ENCODE measurements at regions not wholly inside any gene's neighbourhood (a gene's known extent, or its start where the extent isn't known, plus 50 kb on each side); places are given as distances from the start of the nearest gene placed in this dataset.
"Not testable (repeated sequence)": the region's sequence is repeated elsewhere in the genome, so short reads cannot be mapped to it uniquely, and the experiment has no call there.

DNA sequence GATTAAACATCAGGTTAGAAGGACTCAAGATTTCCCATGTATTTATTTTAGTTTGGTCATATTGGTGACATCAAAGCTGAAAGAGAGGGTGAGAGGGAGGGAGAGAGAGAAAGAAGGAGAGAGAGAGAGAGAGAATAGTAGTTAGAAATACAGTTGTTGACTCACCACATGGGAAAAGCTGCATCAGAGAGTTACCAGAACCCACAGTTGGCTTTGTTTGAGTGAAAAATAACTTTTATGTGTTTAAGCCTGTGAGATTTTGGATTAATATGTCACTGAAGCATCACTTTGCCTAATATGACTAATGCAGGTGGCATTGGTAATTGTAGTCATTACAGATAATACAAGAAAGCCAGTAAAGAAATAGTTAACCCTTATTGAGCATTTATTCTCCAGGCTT lies 303.9 kb downstream of the REEP3 start:
- no peaks in the 10 kb centered on the region for H3K9me2 ChIP-seq (ENCODE audit: low read depth, low read length)
- H3K4me2 ChIP-seq (ENCODE audit: low read length) = no peak overlapping the region
- no peak overlapping the region for H3K4me3 ChIP-seq (ENCODE audit: low read depth, low read length, poor library complexity, severe bottlenecking)
- no peaks in the 10 kb centered on the region for H3K79me2 ChIP-seq (ENCODE audit: insufficient read depth, low read length)
- TF ChIP-seq EZH2 (IDR thresholded peaks at IDR 0.05; ENCODE audit: borderline replicate concordance, low read length) = no peak
- TF ChIP-seq CTCF (IDR thresholded peaks at IDR 0.05; ENCODE audit: low read length) = no peak
- H3K27me3 ChIP-seq (ENCODE audit: insufficient read depth, low read length) = no peaks in the 10 kb centered on the region
- no peaks in the 10 kb centered on the region for H4K20me1 ChIP-seq (ENCODE audit: insufficient read depth, low read length)
- H3F3A ChIP-seq (ENCODE audit: insufficient read depth, low read length) = no peaks in the 10 kb centered on the region
- no peaks in the 10 kb centered on the region for H3K4me1 ChIP-seq (ENCODE audit: insufficient read depth, low read length, severe bottlenecking)
- no peak overlapping the region for H3K27ac ChIP-seq (ENCODE audit: low read depth, low read length, poor library complexity, severe bottlenecking)
- H3K9ac ChIP-seq (ENCODE audit: low read length) = no peak overlapping the region
- no peaks in the 10 kb centered on the region for H3K36me3 ChIP-seq (ENCODE audit: insufficient read depth, low read length)
- no peaks in the 10 kb centered on the region for H3K9me3 ChIP-seq (ENCODE audit: low read length)
- H2AFZ ChIP-seq (ENCODE audit: low read length) = no peak overlapping the region

- Histone ChIP-seq H3K9ac (ENCODE audit: low read length) (no peak overlapping the region), H3K27me3 (ENCODE audit: insufficient read depth, low read length) (no peaks in the 10 kb centered on the region), H3K27ac (ENCODE audit: low read depth, low read length, poor library complexity, severe bottlenecking) (no peak overlapping the region), H3K9me3 (ENCODE audit: low read length) (no peaks in the 10 kb centered on the region), H3F3A (ENCODE audit: insufficient read depth, low read length) (no peaks in the 10 kb centered on the region), H3K4me1 (ENCODE audit: insufficient read depth, low read length, severe bottlenecking) (no peaks in the 10 kb centered on the region), H3K4me3 (ENCODE audit: low read depth, low read length, poor library complexity, severe bottlenecking) (no peak overlapping the region), H2AFZ (ENCODE audit: low read length) (no peak overlapping the region), H3K79me2 (ENCODE audit: insufficient read depth, low read length) (no peaks in the 10 kb centered on the region), H3K4me2 (ENCODE audit: low read length) (no peak overlapping the region), H4K20me1 (ENCODE audit: insufficient read depth, low read length) (no peaks in the 10 kb centered on the region), H3K9me2 (ENCODE audit: low read depth, low read length) (no peaks in the 10 kb centered on the region), H3K36me3 (ENCODE audit: insufficient read depth, low read length) (no peaks in the 10 kb centered on the region)
- no peak for TF ChIP-seq EZH2 (IDR thresholded peaks at IDR 0.05; ENCODE audit: borderline replicate concordance, low read length)
Observed at GRCh38 chr10:63825766-63826165, 304.6 kb downstream of the REEP3 start.

DNA sequence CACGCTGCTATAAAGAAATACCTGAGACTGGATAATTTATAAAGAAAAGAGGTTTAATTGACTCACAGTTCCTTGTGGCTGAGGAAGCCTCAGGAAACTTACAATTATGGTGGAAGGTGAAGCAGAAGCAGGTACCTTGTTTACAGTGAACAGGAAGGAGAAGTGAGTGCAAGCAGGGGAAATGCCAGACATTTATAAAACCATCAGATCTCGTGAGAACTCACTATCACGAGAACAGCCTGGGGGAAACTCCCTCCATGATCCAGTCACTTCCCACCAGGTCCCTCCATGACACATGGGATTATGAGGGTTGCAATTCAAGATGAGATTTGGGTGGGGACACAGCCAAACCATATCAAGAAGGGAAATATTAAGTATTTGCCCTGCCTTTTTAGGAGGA lies 305.8 kb downstream of the REEP3 start:
- not testable (repeated sequence) for H3K27ac ChIP-seq (ENCODE audit: low read depth, low read length, poor library complexity, severe bottlenecking); H3F3A ChIP-seq (ENCODE audit: insufficient read depth, low read length); H3K36me3 ChIP-seq (ENCODE audit: insufficient read depth, low read length); H3K27me3 ChIP-seq (ENCODE audit: insufficient read depth, low read length); H4K20me1 ChIP-seq (ENCODE audit: insufficient read depth, low read length); H3K79me2 ChIP-seq (ENCODE audit: insufficient read depth, low read length); H3K4me1 ChIP-seq (ENCODE audit: insufficient read depth, low read length, severe bottlenecking); H3K9me2 ChIP-seq (ENCODE audit: low read depth, low read length); H3K9me3 ChIP-seq (ENCODE audit: low read length); H2AFZ ChIP-seq (ENCODE audit: low read length); H3K9ac ChIP-seq (ENCODE audit: low read length); H3K4me3 ChIP-seq (ENCODE audit: low read depth, low read length, poor library complexity, severe bottlenecking); H3K4me2 ChIP-seq (ENCODE audit: low read length)

DNA sequence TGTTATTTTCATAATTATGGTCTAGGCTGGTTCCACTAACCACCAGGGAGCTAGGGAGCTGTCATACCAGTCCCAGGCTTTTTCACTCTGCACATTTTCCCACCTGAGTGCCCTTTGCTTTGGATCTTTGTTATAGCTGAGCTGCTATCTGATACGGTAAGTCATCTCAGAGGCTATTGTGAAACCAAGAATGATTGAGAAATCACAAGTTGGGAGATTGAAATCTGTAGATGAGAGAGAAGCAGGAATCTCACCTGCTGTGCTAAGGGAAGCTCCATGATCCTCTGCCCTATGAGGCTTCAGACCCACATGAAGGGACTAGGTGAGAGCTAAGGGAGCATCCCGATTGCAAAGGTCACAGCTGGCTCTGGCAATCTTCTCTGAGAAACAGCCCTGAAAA lies 307.8 kb downstream of the REEP3 start:
- Histone ChIP-seq H3K27me3 (ENCODE audit: insufficient read depth, low read length) (no peaks in the 10 kb centered on the region), H2AFZ (ENCODE audit: low read length) (no peak overlapping the region), H4K20me1 (ENCODE audit: insufficient read depth, low read length) (no peaks in the 10 kb centered on the region), H3K27ac (ENCODE audit: low read depth, low read length, poor library complexity, severe bottlenecking) (no peak overlapping the region), H3K9me3 (ENCODE audit: low read length) (no peaks in the 10 kb centered on the region), H3K4me3 (ENCODE audit: low read depth, low read length, poor library complexity, severe bottlenecking) (no peak overlapping the region), H3K79me2 (ENCODE audit: insufficient read depth, low read length) (no peaks in the 10 kb centered on the region), H3K36me3 (ENCODE audit: insufficient read depth, low read length) (no peaks in the 10 kb centered on the region), H3K4me2 (ENCODE audit: low read length) (no peak overlapping the region), H3K4me1 (ENCODE audit: insufficient read depth, low read length, severe bottlenecking) (no peaks in the 10 kb centered on the region), H3K9ac (ENCODE audit: low read length) (no peak overlapping the region), H3K9me2 (ENCODE audit: low read depth, low read length) (no peaks in the 10 kb centered on the region), H3F3A (ENCODE audit: insufficient read depth, low read length) (no peaks in the 10 kb centered on the region)
- no peak for TF ChIP-seq EZH2 (IDR thresholded peaks at IDR 0.05; ENCODE audit: borderline replicate concordance, low read length)
- no peak for TF ChIP-seq CTCF (IDR thresholded peaks at IDR 0.05; ENCODE audit: low read length)
